ENCODE measurements at regions not wholly inside any gene's neighbourhood (a gene's known extent, or its start where the extent isn't known, plus 50 kb on each side); places are given as distances from the start of the nearest gene placed in this dataset.
"Not testable (repeated sequence)": the region's sequence is repeated elsewhere in the genome, so short reads cannot be mapped to it uniquely, and the experiment has no call there.

DNA sequence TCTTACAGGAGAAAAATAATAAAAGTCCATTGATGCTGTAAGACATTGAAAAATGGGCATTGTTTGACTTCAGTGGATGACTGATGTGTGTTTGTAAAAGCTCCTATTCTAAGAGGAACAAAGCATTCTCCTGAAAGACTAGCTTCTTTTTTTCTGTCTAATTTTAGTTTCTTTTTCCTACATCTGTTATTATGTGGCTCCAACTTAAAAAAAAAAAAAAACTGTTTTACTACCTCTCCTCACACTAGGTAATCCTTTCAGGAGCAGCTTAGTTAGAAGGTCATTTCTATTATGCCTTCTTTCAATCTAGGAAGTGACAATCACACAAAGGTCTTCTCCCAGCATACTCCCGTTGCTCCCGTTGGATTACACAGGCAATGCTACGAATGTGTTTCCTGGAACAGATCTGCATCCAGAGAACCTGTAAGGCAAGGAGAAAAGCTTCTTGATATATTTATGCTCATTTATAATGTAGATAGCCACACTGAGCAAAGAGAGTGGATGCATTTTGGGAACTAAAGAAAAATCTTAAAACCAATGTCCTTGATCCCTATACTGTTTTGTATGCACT, 595.1 kb upstream of the CCDC179 start:
- intact Hi-C loops (cut with micrococcal nuclease), result loop anchor here (10.0 kb wide), 1 partner anchor 59 kb away; no protein-coding TSS in a partner anchor

GRCh38 chr11:23457641-23458040, 597.4 kb upstream of the CCDC179 start:
- intact Hi-C loops (cut with micrococcal nuclease), result loop anchor here (10.0 kb wide), 1 partner anchor 57 kb away; no protein-coding TSS in a partner anchor

GRCh38 chr11:23471878-23472277, 611.6 kb upstream of the CCDC179 start:
- intact Hi-C loops (cut with micrococcal nuclease), result no loop called here

- intact Hi-C loops (cut with micrococcal nuclease), result no loop called here
Observed at GRCh38 chr11:23473782-23474181, 613.5 kb upstream of the CCDC179 start.

DNA sequence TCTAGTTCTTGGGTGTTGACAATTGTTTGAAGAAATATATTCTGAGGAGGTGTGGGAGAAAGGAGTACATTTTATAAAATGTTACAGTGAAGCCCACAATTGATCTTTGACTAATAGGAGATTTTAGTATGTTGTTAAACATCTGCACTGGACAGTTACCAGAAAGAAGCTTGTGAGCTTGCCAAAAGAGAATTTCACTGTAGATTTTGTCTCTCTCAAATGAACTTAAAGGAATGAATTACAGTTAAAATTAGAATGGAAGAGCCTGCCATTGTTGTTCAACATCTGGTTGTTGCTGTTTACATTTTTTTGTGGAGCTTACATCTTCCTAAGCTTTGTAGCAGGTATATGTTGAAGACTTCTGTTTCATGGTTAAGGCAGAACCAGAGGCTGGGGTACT, 620.5 kb upstream of the CCDC179 start:
- intact Hi-C loops (cut with micrococcal nuclease), result no loop called here

DNA sequence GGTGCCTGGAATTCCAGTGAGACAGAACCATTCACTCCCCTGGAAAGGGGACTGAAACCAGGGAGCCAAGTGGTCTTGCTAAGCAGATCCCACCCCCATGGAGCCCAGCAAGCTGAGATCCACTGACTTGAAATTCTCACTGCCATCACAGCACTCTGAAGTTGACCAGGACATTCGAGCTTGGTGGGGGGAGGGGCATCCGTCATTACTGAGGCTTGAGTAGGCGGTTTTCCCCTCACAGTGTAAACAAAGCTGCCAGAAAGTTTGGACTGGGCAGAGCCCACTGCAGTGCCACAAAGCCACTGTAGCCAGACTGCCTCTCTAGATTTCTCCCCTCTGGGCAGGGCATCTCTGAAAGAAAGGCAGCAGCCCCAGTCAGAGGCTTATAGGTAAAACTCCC, 623.9 kb upstream of the CCDC179 start:
- intact Hi-C loops (cut with micrococcal nuclease), result not testable (repeated sequence)

GRCh38 chr11:23484618-23485017, 624.3 kb upstream of the CCDC179 start:
- intact Hi-C loops (cut with micrococcal nuclease), result not testable (repeated sequence)

- intact Hi-C loops (cut with micrococcal nuclease), result no loop called here
Observed at GRCh38 chr11:23490557-23491235, 630.4 kb upstream of the CCDC179 start.

DNA sequence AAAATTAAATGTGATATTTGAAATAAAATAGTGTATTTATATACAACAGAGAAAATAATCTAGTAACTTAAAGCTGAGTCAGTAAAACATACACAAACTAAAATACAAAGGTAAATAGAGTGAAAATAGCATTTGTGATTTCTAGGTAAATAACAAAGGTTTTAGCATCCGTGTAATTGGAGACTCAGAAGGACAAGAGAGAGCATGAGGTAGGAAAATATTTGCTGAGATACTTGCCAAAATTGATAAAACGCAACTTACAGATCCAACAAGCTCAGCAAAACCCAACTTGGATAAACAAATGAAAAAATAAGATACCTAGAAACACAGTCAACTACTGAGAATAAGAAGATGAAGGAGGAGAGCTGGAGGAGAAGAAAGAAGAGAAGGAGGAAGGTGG, 634.7 kb upstream of the CCDC179 start:
- intact Hi-C loops (cut with micrococcal nuclease), result no loop called here

DNA sequence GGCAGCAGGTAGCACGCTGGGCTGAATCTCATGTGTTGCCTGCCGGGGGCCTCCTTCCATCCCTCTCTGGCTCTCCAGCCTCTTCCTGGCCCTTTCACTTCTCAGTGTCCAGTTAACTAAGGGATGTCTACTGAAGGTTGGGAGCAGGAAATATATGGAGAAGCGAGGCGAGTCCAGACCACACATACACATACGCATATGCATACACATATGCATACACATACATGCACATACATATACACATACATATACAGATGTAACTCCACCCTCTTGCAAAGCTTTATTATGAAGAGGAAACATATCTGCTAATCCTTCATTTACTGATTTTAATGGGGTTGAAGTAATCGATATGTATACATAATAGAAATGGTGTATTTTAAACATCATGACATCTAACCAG, 636.1 kb upstream of the CCDC179 start:
- intact Hi-C loops (cut with micrococcal nuclease), result no loop called here

DNA sequence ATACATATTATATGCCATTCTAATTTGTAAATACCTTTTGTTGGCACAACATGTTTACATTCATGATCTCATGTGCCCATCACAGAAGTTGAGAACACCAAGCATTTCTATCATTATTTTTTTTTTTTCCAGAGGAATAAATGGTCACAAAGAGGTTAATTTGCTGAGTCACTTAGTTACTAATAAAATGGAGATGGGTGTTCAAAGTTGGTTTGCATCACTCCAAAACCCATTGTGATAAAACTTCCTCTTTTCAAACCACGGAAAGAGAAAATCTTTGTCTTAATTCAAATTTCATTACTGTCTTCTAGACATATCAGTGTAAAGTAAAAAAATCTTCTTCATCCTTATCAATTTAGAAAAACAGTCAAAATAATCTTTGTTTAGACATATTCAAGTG, 636.8 kb upstream of the CCDC179 start:
- intact Hi-C loops (cut with micrococcal nuclease), result no loop called here

GRCh38 chr11:23502389-23502788, 642.1 kb upstream of the CCDC179 start:
- intact Hi-C loops (cut with micrococcal nuclease), result no loop called here

DNA sequence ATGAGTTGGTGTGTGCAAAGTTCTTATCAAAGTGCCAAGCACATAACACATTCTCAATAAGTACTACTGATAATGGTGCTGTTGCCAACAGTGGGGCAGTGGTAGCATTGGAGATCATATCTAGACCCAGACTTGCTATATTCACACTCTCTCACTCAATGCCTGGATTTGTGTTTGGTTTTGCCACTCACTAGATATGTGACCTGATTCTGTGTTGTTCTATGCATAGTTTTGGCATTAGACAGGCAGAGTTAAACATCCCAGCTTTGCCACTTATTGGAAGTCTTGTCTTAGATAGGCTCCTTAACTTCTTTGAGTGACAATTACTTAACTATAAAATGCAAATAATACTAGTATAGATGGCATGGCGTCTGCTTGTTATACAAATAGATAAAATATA, 642.6 kb upstream of the CCDC179 start:
- intact Hi-C loops (cut with micrococcal nuclease), result no loop called here

DNA sequence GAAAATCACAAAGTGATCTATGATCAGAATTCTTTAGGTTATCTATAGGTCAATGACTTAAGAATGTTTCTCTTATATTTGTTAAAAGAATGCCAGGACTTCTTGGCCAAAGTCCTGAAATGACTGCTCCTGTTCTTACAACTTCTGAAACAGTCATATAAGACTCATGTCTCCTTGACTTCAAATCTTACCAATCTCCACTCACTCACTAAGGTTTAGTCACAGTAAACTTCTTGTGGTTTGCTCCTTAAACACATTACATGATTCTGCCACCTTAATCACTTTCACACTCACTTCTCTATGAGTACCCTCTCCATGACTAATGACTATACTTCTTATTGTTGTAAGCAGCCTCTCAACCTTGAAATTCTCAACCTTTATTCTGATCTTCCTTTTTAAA, 648.7 kb upstream of the CCDC179 start:
- intact Hi-C loops (cut with micrococcal nuclease), result no loop called here

DNA sequence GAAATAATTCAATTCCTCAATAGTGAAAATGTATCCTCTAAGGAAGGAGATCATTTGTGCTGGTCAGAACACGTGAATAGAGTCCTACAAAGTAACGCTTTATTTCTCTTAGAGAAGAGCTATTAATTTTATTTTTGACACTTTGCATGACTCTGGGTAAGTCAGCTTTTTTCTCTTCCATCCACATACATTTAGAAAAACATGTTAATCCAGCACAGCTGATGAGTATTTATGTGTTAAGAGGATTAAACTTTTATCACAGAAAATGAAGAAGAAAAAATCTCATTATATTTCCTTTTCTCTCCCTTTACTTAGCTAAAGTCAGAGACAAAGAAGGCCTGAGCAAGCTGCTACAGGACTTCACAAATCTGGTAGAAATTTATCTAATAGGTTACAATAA, 649.5 kb upstream of the CCDC179 start:
- intact Hi-C loops (cut with micrococcal nuclease), result loop anchor here (10.0 kb wide), 1 partner anchor 55 kb away; no protein-coding TSS in a partner anchor

- intact Hi-C loops (cut with micrococcal nuclease), result loop anchor here (10.0 kb wide), 1 partner anchor 64 kb away; no protein-coding TSS in a partner anchor
Observed at GRCh38 chr11:23519194-23519593, 658.9 kb upstream of the CCDC179 start.

GRCh38 chr11:23520226-23520960, 660.1 kb upstream of the CCDC179 start:
- intact Hi-C loops (cut with micrococcal nuclease), result no loop called here

DNA sequence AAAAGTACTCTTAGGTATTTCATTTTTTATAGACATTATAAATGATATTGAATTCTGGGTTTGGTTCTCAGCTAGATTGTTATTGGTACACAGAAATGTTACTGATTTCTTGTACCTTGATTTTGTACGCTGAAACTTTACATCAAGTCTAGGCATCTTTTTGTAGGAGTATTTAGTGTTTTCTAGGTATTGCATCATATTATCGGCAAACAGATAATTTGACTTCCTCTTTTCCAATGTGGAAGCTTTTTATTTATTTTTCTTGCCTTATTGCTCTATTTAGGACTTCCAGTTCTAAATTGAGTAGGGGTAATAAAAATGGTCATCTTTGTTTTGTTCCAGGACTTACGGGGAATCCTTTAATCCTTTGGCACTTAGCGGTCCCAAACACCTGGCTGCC, 676.6 kb upstream of the CCDC179 start:
- intact Hi-C loops (cut with micrococcal nuclease), result no loop called here

DNA sequence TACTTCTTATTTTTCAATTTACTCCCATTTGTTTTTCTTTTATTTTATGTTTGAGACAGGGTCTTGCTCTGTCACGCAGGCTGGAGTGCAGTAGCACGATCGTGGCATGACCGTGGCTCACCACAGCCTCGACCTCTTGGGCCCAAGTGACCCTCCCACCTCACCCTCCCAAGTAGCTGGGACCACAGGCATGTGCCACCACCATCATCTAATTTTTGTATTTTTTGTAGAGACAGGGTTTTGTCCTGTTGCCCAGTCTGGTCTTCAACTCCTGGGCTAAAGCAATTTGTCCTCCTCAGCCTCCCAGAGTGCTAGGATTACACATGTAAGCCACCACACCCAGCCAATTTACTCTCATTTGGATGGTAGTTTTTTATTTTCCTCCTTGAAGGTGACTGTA, 679.3 kb upstream of the CCDC179 start:
- intact Hi-C loops (cut with micrococcal nuclease), result no loop called here

- intact Hi-C loops (cut with micrococcal nuclease), result loop anchor here (10.0 kb wide), 1 partner anchor 665 kb away; no protein-coding TSS in a partner anchor
Observed at GRCh38 chr11:23540101-23540561, 679.9 kb upstream of the CCDC179 start.

- intact Hi-C loops (cut with micrococcal nuclease), result loop anchor here (10.0 kb wide), 1 partner anchor 667 kb away; no protein-coding TSS in a partner anchor
Observed at GRCh38 chr11:23542189-23542588, 681.9 kb upstream of the CCDC179 start.

- intact Hi-C loops (cut with micrococcal nuclease), result loop anchor here (10.0 kb wide), 1 partner anchor 668 kb away; no protein-coding TSS in a partner anchor
Observed at GRCh38 chr11:23542816-23543215, 682.5 kb upstream of the CCDC179 start.
